Natural killer cell (primary cell): ENCODE measurements at regions not wholly inside any gene's neighbourhood (a gene's known extent, or its start where the extent isn't known, plus 50 kb on each side); places are given as distances from the start of the nearest gene placed in this dataset.
"Not testable (repeated sequence)": the region's sequence is repeated elsewhere in the genome, so short reads cannot be mapped to it uniquely, and the experiment has no call there.

Experiments used
- ATAC-seq, 3 donors: fragments of 150-1000 bp in 2 of 3; fragments of 200-7000 bp in 1 of 3; cut with Tn5 transposase; 1 replicate in 1 of 3; 2 replicates in 2 of 3; pipeline ENCODE4 v1.10.0; 2021; ENCODE audit warnings: mild to moderate bottlenecking in 2 of 3, moderate library complexity in 2 of 3
- DNase-seq, 2 donors: peaks; one replicate each; pipeline versions ENCODE4 v3.0.0 to v3.0.0-alpha.2; 2013 to 2021; ENCODE audit warnings: mixed read lengths in 1 of 2
- H3K27ac ChIP-seq: one replicate; pipeline ENCODE4 v1.5.1; 2013; ENCODE audit warnings: mild to moderate bottlenecking, low read length
- H3K27me3 ChIP-seq: one replicate; pipeline ENCODE4 v1.6.1; 2013; ENCODE audit warnings: low read length; ENCODE audit not compliant: control insufficient read depth, insufficient read depth
- H3K36me3 ChIP-seq: one replicate; pipeline ENCODE4 v1.6.1; 2013; ENCODE audit warnings: low read length; ENCODE audit not compliant: control insufficient read depth, insufficient read depth
- H3K4me1 ChIP-seq: one replicate; pipeline ENCODE4 v1.6.1; 2013; ENCODE audit warnings: low read length; ENCODE audit not compliant: control insufficient read depth, insufficient read depth
- H3K4me3 ChIP-seq: one replicate; pipeline ENCODE4 v1.5.1; 2013; ENCODE audit warnings: low read length
- H3K9me3 ChIP-seq: one replicate; pipeline ENCODE4 v1.6.1; 2013; ENCODE audit warnings: low read length; ENCODE audit not compliant: control insufficient read depth, insufficient read depth
- H3K27ac Mint-ChIP-seq, 2 donors: one replicate each; pipeline ENCODE4 v1.8.0; 2022; ENCODE audit warnings: mild to moderate bottlenecking in 2 of 2, mixed read lengths in 2 of 2, moderate library complexity in 1 of 2
- H3K27me3 Mint-ChIP-seq, 2 donors: one replicate each; pipeline ENCODE4 v1.8.0; 2022; ENCODE audit warnings: low read depth in 2 of 2, mixed read lengths in 2 of 2
- H3K36me3 Mint-ChIP-seq: one replicate; pipeline ENCODE4 v1.8.0; 2022; ENCODE audit warnings: mixed read lengths
- H3K4me1 Mint-ChIP-seq, 2 donors: one replicate each; pipeline ENCODE4 v1.8.0; 2022; ENCODE audit warnings: mixed read lengths in 2 of 2
- H3K4me3 Mint-ChIP-seq: one replicate; pipeline ENCODE4 v1.8.0; 2022; ENCODE audit warnings: mild to moderate bottlenecking, moderate library complexity, mixed read lengths
- H3K9me3 Mint-ChIP-seq, 2 donors: one replicate each; pipeline ENCODE4 v1.8.0; 2022; ENCODE audit warnings: mixed read lengths in 2 of 2
- whole genome bisulfite sequencing: methylation state at CpG from one replicate; pipeline ENCODE4 v1.1.7; 2013; ENCODE audit warnings: missing lambda C conversion rate; ENCODE audit not compliant: insufficient coverage; 5-methylcytosine and 5-hydroxymethylcytosine counted together
- intact Hi-C: fragments of 100-400 bp; cut with micrococcal nuclease; formaldehyde crosslinking; loops from one replicate; pipeline ENCODE4 v1.14.2; 2022
- TF ChIP-seq, protein P1 (sequence below): fragments of 200-600 bp; IDR thresholded peaks from one replicate; pipeline ENCODE4 v1.8.0; 2022; ENCODE audit warnings: antibody characterized with exemption

DNA sequence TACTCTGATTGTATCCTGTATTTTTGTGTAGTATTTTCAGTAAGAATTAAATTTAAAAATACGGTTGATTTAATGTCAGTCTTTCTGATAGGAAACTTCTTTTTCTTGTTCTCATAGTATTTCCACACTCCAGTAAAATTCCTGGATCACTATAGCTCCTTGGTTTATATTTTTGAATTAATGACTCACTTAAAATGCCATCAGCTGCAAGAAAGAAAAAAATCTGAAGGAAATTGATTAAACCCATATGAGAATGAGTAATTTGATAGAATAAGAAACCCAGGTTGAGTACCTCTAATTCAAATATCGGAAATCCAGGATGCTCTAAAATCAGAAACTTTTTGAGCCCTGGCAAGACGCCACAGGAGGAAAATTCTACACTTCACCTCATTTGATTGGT is 186.8 kb upstream of the RND3 start:
- Mint-ChIP-seq H3K27me3 (no peaks in the 10 kb centered on the region), H3K27ac (no peak overlapping the region), H3K4me3 (no peak overlapping the region), H3K4me1 (no peaks in the 10 kb centered on the region), H3K36me3 (no peaks in the 10 kb centered on the region), H3K9me3 (peaks cover 11 to 12% of the 10 kb centered on the region in 2 donors)
- no peak for DNase-seq
- H3K4me3 ChIP-seq: no peak overlapping the region
- H3K4me1 ChIP-seq: no peaks in the 10 kb centered on the region
- no peaks in the 10 kb centered on the region for H3K27me3 ChIP-seq
- WGBS: 57% methylated on average over 2 of the region's 3 CpGs
- TF ChIP-seq, protein P1, sequence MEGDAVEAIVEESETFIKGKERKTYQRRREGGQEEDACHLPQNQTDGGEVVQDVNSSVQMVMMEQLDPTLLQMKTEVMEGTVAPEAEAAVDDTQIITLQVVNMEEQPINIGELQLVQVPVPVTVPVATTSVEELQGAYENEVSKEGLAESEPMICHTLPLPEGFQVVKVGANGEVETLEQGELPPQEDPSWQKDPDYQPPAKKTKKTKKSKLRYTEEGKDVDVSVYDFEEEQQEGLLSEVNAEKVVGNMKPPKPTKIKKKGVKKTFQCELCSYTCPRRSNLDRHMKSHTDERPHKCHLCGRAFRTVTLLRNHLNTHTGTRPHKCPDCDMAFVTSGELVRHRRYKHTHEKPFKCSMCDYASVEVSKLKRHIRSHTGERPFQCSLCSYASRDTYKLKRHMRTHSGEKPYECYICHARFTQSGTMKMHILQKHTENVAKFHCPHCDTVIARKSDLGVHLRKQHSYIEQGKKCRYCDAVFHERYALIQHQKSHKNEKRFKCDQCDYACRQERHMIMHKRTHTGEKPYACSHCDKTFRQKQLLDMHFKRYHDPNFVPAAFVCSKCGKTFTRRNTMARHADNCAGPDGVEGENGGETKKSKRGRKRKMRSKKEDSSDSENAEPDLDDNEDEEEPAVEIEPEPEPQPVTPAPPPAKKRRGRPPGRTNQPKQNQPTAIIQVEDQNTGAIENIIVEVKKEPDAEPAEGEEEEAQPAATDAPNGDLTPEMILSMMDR: no peak
- peaks cover 2% of the 10 kb centered on the region for H3K9me3 ChIP-seq
- no peak for ATAC-seq
- no peaks in the 10 kb centered on the region for H3K36me3 ChIP-seq
- intact Hi-C loops: no loop called here
- no peak overlapping the region for H3K27ac ChIP-seq

- intact Hi-C loops: no loop called here
- TF ChIP-seq, protein P1: no peak
- Mint-ChIP-seq H3K27me3 (no peaks in the 10 kb centered on the region), H3K4me3 (no peak overlapping the region), H3K9me3 (peaks cover 9% of the 10 kb centered on the region in 2 donors), H3K27ac (no peak overlapping the region), H3K4me1 (no peaks in the 10 kb centered on the region), H3K36me3 (no peaks in the 10 kb centered on the region)
- no peaks in the 10 kb centered on the region for H3K4me1 ChIP-seq
- H3K27me3 ChIP-seq: no peaks in the 10 kb centered on the region
- 100% methylated on average over 2 of the region's 2 CpGs for WGBS
- H3K36me3 ChIP-seq: no peaks in the 10 kb centered on the region
- no peak for ATAC-seq
- H3K9me3 ChIP-seq: peaks cover 2% of the 10 kb centered on the region
- no peak overlapping the region for H3K27ac ChIP-seq
- no peak for DNase-seq
- H3K4me3 ChIP-seq: no peak overlapping the region
Observed at GRCh38 chr2:150672311-150672710, 184.8 kb upstream of the RND3 start.

DNA sequence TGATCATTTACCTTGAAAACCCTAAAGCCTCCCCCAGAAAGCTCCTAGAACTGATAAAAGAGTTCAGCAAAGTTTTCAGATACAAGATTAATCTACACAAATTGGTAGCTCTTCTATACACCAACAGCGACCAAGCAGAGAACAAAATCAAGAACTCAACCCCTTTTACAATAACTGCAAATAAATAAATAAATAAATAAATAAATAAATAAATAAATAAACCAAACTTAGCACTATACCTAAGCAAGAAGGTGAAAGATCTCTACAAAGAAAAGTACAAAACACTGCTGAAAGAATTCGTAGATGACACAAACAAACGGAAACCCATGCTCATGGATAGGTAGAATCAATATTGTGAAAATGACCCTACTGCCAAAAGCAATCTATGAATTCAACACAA is 182.0 kb upstream of the RND3 start:
- no peaks in the 10 kb centered on the region for H3K27me3 Mint-ChIP-seq
- Histone ChIP-seq H3K27me3 (no peaks in the 10 kb centered on the region), H3K4me1 (no peaks in the 10 kb centered on the region), H3K36me3 (no peaks in the 10 kb centered on the region), H3K27ac (no peak overlapping the region), H3K4me3 (no peak overlapping the region), H3K9me3 (no peaks in the 10 kb centered on the region)
- DNase-seq (no peak), ATAC-seq (no peak)
- TF ChIP-seq, protein P1: no peak
- H3K4me3 Mint-ChIP-seq: no peak overlapping the region
- intact Hi-C loops: no loop called here
- H3K9me3 Mint-ChIP-seq: peaks cover 6 to 8% of the 10 kb centered on the region in 2 donors
- peaks cover under 1% of the 10 kb centered on the region for H3K36me3 Mint-ChIP-seq
- WGBS: 100% methylated on average over 1 of the region's 3 CpGs
- H3K27ac Mint-ChIP-seq: no peak overlapping the region
- H3K4me1 Mint-ChIP-seq: no peaks in the 10 kb centered on the region

DNA sequence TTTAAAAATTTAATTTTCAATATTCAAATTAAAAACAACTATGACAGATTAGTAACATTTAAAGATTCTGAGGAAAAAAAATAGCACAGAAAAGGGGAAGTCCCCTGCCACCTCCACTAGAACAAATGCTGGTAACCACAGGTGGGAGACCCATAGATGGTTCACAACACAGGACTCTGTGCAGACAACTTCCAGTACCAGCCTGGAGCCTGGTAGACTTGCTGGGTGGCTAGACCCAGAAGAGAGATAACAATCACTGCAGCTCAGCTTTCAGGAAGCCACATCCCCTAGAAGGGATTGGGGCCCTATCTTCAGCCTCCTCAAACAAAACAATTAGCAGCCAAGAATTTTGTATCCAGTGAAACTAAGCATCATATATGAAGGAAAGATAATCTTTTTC is 179.6 kb upstream of the RND3 start:
- DNase-seq, intact Hi-C loops, H3K27me3 ChIP-seq, H3K27ac Mint-ChIP-seq, H3K9me3 ChIP-seq, H3K4me3 ChIP-seq, H3K27me3 Mint-ChIP-seq, H3K4me1 Mint-ChIP-seq, H3K27ac ChIP-seq, H3K36me3 Mint-ChIP-seq, ATAC-seq, H3K36me3 ChIP-seq, H3K4me3 Mint-ChIP-seq, H3K4me1 ChIP-seq: not testable (repeated sequence)
- peaks cover 8 to 14% of the 10 kb centered on the region in 2 donors for H3K9me3 Mint-ChIP-seq
